NOMO-1 treated with dmso at 0.1 percent for 144 hours (cell line): ENCODE measurements at regions not wholly inside any gene's neighbourhood (a gene's known extent, or its start where the extent isn't known, plus 50 kb on each side); places are given as distances from the start of the nearest gene placed in this dataset.

ENCODE experiments used
- DNase-seq: peaks from one replicate; lab custom pipeline; 2025; ENCODE audit not compliant: unreplicated experiment; lab: John Stamatoyannopoulos, UW

DNA sequence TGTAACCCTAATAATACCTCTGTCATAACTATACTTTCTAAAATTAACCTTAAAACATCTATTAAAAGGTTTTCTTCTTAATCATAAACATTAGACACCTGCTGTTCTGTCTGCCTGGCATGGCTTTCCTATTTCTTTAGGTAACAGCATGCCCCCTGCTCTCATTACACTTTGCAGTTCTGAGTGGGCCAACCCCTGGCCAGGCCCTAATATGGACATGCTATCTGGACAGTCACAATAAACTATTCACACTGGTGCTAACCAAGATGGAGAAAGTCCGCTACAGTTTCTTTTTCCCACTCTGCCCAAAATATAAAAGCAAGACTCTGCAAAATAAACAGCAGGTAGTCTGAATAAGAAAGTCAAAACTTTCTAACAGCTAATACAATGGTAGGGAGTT, 84.0 kb downstream of the ELAPOR2 start:
- DNase-seq: no peak

DNA sequence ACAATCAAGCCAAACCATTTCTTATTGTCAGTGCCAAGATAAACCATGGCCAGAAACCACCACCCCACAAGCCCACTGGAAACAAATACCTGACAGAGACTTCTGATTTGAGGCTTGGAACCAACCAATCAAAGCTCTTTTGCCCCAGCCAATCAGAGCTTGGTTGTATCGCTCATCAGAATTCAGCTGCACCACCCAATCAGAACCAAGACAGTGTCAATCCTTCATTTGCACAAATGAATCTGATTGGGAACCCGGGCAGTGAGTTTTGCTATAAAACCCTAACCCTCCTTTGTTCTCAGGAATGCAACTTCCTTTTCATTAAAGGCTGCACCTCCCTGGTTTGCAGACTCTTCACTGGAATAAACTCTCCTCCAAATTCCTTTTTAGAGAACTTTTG, 87.4 kb downstream of the ELAPOR2 start:
- DNase-seq: no peak

DNA sequence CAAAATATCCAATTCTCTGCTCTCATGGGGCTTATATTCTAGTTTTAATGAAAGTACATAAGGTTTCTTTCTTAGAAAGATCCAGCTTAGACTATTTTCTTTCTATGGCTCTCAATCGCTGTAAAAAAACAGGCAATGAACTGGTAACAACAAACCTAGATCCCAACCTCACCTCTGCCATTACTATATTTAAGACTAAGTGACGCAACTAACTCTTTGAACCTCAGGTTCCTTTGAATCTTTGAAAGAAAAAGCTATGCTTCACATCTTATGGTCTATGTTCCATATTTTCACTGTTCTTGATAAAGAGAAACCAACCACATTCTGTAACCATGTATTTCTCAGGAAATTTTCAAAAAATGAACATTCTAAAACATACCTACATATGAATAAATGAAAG, 88.5 kb downstream of the ELAPOR2 start:
- no peak for DNase-seq

DNA sequence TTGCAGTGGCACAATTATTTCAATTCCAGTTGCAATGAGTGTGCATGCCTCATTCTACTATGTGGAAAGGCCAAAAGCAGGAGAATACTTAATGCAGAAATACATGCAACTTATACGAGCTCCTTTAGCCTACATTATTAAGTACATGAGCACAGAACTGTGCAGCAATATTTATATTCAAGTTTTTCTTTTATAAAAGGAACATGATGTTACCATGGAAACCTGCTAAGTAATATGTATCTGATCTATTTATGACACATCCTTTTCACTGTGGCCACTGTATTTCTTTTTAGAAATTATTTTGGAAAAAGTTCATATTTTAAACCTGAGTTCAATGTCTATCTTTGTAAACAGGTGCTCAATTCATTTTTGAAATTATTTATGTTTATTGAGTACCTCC, 88.9 kb downstream of the ELAPOR2 start:
- DNase-seq: no peak

DNA sequence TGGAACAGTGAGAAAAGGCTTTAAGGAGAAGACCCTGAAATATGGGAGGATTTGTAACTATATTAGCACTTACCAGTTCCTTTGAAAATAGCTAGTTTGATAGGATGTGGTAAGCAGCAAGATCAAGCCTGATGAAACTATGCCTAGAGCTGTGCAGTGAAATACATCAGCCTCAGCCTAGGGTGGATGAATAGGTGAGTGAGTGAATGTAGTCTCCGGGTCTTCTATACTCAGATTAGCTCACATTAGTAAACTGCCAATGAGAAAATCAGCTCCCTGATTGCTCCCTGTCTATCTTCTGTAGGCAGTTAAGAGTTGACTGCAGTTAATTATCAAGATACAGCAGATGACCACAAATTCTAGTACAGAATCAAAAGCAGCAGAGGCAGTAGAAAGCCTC, 89.6 kb downstream of the ELAPOR2 start:
- no peak for DNase-seq

DNA sequence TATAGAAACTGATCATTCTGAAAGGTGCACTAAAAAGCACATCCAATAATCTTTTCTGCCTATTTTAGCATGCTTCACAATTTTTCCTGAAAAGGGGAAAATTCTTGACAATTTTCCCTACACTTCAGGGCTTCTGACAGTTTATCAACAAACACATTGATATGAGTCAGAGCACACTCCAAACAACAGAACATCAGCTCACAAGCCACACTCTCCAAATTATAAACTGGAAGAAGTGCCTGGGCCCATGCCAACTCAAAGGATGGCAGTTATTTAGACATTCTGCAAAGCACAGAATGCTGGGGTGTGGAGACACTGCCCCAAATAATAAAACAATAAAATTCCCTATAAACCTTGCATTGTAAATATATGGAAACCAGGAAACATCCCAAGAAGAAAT, 90.8 kb downstream of the ELAPOR2 start:
- DNase-seq: no peak

DNA sequence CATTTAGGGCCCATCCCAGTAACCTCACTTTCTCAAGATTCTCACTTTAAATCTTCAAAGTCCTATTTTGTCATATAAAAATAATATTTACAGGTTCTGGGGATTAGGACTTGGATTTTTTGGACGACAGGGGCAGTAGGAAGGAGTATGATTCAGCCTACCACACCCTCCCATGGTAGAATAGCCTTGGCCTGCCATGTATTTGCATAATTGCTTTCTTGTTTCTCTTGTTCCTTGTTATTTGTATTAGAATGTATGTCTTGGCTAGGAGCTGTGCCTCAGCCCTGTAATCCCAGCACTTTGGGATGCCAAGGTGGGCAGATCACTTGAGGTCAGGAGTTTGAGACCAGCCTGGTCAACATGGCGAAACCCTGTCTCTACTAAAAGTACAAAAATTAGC, 92.5 kb downstream of the ELAPOR2 start:
- DNase-seq: no peak

DNA sequence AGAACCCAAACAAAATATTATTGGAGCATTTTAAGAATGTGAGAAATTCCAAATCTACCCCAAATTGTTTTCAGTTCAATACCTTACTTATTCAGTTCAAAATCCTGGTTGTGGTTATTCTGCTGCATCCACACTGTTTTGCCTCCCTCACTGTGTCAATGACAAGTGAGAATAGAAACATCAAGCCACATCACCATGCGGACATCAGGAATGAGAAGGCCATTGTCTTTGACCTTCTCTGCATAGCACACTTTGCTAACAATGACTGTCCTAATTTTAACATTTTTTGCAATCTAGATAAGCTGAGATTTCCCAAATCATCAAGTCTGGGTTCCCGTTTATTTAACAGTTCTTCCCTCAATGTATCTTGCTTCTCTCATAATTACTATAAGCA, 93.7 kb downstream of the ELAPOR2 start:
- DNase-seq: no peak

DNA sequence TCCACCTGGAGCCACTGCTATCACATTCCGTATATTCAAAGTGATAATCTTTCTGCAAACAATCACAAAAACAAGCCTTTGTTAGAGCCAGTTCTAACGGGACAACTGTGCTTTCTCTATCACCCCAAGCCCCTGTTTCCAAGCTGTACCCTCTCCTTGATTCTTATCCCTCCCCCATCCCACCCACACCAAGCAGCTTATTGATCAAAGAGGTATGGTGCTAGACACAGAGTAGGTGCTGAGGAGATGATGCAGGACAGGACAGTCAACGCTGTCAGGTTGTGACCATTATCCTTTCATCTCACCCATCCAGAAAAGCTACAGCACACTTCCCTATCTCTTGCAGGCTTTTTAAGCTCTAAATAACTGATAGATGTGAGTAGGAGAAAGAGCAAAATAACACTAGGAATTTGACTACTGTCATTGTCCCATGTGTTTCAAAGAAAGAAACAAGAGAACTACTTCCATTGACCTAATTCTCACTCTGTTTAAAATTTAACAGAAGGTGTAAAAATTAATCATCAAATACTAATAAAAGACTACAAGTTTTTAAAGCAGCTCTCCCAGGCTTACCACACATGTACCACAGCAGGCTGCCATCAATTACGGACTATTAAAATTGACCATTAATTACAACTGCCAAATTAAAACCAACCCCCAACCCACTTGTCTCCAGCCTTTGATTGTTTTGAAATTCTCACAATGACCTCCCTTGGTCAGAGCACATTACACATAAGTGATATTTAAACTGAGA, 94.3 kb downstream of the ELAPOR2 start:
- DNase-seq: no peak

DNA sequence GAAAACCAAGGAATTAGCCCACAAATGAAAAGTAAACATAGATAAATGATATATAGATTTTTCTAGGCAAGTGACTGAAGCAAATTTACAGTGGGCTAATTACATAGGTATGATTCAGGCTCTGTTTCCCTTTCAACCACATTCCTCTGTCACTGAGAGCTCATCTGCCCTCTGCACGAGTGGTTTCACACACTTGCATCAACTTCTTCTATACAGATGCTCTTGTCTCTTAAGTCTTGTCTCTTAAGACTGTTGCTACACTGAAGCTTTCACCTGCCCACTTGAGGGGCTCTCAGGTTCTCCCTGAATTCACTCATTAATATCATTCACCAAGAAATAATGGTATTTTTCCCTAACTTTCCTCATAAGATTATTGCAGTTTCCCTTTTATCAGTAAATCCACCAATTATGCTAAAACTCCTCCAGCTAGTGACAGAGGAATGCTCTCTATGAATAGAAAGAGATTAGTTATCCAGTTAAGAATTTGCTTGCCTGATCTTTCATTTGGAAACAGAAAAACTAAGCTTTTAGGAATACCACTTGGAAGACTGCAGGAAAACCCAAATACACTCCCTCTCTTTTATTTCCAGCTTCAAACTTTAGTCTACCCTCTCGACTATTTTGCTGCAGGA, 95.7 kb downstream of the ELAPOR2 start:
- no peak for DNase-seq

DNA sequence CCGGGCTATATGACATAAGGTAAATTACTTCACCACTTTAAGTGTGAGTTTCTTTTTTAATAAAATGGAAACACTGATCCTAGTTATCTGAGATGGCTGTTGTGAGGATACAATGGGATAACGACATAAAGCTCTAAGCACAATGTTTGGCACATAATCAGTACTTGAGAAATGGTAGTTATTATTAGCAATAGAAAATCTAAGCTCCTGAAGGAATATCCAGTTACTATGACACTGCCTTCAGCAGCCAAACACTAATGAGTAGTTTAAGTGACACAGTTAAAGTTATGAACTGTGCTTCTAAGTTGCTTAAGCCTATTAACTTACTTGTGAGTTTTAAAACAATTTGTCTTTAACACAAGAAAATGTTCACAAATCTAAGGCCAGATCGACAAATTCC, 96.8 kb downstream of the ELAPOR2 start:
- no peak for DNase-seq

DNA sequence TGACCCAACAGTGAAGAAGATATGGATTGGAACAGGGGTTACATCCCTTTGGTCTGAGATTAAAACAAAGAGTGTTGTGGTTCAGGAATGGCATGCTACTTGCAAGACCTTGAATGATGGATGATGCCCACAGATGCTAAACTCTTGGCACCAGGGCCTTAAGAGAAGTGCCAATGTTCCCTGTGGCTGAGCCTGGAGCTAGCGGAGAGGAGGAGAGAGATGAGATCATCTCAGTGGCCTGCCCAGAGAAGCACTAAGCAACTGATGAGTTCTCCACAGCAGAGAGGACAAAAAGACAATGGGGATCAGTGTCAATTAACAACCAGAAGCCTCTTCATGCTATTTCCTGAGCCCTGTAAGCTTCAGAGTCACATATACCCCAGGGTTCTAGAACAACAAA, 97.8 kb downstream of the ELAPOR2 start:
- no peak for DNase-seq

DNA sequence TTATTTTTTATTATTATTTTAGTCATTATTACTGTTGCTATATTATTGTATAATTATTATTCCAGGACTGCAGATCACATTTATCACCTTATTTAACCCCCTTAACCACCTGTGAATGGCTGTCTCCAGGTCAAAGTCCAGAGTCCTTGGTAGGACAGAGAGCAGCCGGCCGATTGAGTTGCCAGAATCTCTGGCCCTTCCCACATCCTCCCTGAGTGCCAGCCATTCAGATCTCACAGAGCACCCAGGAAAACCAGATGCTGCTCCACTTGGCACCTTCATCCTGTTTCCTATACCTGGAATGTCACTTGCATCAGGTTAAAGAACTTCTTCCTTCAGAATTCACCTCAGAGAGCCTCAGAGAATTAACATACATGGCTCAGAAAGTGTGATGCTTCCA, 101.1 kb downstream of the ELAPOR2 start:
- DNase-seq: no peak

DNA sequence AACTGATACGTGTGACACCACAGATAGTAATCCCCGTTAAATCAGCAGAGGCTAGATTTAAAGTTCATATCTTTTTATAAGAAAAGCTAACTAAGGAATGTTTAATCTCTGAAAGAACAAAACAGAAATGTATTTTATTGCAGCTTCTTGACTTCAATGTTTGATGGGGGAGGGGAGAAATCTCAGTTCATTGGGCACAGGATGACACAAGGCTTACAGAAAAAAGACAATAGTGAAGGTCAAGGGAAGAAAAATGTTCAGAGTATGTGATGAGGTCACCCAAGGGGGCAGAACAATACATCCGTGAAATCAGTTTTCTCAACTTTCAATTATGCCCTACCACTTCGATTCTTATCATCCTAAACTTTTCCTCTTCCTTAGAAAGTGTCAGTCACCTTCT, 102.9 kb downstream of the ELAPOR2 start:
- DNase-seq: no peak

DNA sequence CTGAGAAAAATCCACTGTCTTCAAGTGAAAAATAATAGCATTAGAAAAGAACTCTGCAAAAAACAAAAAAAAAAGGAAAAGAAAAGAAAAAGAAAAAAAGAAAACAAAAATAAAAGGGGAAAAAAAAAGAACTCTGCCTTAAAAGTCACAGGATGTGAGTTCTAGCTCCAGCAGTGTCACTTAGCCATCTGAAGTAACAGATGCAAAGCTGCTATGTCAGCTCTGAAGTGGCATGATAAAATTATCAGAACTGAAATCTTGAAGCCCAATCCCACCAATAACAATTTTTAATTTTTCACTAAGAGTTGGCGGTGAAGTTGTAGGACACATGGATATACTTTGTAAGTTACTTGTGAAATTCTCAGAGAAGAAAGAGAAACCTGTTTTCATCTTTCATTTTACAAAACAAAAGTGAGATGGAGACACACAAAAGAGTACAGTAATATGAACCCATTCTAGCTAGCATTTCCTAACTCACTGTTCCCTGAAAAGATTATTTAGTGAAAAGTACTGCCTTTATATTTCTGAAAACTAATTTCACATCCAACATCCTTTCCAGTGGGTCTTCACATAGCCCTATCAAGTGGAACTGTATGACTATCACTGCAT, 103.5 kb downstream of the ELAPOR2 start:
- DNase-seq: no peak

DNA sequence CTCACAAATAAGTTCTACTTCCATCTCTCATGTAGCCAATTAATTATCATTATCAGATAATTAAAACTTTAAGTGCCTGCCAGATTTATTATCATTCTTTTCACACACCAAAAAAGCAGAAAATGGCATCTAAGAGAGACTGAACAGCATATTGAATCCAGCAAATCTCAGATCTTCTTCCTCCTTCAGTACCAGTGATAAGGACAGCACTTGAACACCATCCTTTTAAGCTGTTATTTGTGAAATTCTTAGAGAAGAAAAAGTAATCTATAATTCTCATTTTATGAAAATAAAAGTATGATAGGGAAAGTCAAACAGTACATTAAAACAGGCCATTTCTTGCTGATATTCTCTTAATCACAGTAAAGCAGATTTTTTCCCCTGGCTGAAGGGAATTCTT, 104.5 kb downstream of the ELAPOR2 start:
- no peak for DNase-seq

DNA sequence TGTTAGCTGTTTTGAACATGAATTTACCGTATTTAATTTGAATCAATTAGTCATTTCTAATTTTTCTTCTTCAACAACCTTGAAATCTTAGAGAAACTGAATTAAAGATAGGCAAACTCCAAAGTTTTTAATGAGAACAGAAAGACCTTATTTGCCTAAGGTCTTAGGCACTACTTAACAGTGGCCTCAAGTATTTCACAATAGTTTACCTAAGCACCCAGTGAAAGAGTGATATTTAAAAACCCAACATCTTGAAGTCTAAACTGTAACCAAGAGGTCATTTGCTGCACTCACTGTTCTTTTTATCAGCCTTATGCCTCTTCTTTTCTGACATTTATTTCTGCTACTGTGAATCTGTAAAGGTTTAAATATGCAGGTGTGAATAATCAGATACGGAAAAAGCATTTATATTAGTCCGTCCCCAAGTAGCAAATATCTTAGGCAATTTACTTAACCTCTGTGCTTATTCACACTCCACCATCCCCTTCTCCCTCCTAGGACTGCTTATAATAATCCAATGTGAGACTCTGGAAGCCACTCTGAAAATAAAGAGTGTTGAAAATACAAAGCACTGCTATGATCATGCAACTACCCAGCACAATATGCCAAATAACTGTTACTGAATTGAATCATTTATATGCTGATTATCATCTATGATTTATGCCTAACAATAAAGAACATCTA, 105.7 kb downstream of the ELAPOR2 start:
- no peak for DNase-seq

DNA sequence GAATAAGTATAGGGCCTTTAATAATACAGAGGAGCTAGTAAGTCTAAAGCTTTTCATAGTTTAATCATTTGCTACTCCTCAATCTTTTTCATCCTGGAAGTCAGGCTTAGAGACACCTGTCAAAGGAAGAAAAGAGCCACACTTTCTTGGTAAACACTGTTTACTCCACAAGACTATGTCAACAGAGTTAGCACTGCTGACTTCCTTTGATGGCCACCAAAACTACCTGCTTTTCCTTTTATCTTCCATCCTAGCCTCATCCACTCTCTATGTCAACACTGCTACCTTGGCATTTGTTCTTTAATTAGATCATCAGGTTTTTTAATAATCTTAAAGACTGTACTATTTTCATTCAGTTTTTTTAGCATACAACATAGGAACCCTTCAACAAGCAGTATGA, 106.2 kb downstream of the ELAPOR2 start:
- DNase-seq: no peak

DNA sequence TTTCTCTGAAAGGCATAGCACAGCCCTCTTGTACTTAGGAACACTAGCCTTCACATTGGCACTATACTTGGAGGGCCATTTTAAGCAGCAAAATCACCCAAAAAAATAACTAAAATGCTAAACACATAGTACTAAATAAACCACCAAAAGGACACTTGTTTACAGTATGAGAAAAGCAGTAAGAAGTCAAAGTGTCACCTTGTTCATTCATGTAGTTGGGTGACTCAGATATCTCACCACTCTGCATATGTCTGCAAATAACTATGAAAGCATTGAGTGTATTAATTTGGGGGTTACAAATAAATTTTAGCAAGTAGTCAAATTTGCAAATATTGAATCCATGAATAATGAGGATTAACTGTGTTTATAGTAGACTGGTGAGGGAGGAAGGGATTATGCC, 107.6 kb downstream of the ELAPOR2 start:
- no peak for DNase-seq

DNA sequence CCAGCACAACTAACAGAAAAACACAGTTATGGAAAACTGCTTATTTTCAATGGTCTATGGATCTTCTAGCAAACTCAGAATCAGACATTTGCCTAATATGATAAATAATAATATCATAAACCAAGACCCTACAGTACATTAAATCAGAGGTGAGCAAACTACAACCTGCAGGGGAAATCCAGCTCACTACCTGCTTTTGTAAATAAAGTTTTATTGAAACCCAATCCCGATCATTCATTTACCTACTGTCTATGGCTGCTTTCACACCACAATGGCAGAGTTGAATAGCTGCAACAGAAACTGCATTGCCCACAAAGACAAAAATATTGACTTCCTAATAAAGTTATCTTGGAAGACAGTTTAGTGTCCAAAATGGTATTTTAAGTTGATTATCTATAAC, 108.5 kb downstream of the ELAPOR2 start:
- no peak for DNase-seq

DNA sequence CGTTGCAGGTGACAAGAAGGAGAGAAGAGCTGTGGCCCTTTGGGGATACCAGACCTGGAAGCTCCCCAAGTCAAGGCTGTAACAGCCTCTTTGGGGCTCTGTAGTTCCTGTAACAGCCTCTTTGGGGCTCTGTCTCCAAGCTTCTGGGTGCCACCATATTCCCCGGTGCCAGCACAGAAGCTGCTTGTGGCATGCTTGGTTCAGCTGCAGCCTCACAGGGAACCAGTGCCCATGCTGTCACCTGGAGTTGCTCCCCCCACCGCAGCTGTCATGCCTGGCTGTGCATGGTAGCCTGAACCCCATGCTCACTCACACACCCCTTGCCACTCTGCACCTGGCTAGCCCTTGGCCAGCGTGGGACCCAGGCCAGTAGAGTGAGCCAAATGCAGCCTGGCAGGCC, 109.1 kb downstream of the ELAPOR2 start:
- no peak for DNase-seq

DNA sequence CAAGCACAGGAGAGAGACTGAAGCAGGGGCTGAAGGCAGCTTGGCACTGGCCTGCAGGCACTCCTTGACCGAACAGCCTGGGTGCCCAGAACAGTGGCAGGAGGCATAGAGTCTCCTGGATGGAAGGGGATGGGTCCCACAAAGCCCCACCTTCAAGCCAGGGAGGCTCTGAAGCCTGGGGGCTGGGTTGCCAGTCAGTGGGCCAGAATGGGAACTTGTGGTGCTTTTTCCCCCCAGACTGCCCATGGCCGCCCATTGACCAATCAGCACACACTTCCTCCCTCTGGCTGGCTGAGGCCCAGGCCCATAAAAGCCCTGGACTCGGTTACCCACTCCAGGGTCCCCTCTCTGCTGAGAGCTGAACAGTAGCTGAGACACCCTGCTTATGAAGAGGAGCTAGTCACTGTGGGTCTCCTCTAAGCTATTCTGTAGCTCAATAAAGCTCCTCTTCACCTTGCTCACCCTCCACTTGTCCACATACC, 109.6 kb downstream of the ELAPOR2 start:
- DNase-seq: no peak
